ENCODE measurements at regions not wholly inside any gene's neighbourhood (a gene's known extent, or its start where the extent isn't known, plus 50 kb on each side); places are given as distances from the start of the nearest gene placed in this dataset.

DNA sequence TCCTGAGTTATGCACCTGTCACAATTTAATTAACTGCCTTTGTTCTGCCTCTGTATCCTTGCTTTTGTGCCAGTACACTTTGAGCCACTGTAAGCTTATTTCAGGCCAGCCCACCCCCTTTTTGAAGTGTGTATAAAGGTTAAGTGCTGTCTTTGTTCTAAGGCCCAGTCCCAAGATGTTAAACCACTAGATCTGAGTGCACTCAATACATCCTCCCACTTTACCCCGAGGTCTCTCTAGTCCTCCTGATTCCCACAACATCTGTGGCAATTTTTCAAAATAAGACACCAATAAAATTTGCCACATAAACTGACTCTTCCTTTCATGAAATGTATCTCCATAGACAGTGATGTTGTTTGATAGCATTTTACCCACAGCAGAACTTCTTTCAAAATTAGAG is 124.1 kb upstream of the SPIN4 start:
- no peak for DNase-seq (ENCODE audit: low read depth)
- H3K4me3 ChIP-seq (ENCODE audit: low read depth, low read length), result no peak overlapping the region
- TF ChIP-seq, protein P1, sequence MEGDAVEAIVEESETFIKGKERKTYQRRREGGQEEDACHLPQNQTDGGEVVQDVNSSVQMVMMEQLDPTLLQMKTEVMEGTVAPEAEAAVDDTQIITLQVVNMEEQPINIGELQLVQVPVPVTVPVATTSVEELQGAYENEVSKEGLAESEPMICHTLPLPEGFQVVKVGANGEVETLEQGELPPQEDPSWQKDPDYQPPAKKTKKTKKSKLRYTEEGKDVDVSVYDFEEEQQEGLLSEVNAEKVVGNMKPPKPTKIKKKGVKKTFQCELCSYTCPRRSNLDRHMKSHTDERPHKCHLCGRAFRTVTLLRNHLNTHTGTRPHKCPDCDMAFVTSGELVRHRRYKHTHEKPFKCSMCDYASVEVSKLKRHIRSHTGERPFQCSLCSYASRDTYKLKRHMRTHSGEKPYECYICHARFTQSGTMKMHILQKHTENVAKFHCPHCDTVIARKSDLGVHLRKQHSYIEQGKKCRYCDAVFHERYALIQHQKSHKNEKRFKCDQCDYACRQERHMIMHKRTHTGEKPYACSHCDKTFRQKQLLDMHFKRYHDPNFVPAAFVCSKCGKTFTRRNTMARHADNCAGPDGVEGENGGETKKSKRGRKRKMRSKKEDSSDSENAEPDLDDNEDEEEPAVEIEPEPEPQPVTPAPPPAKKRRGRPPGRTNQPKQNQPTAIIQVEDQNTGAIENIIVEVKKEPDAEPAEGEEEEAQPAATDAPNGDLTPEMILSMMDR (conservative IDR thresholded peaks at IDR 0.05; ENCODE audit: low read depth, low read length), result no peak

DNA sequence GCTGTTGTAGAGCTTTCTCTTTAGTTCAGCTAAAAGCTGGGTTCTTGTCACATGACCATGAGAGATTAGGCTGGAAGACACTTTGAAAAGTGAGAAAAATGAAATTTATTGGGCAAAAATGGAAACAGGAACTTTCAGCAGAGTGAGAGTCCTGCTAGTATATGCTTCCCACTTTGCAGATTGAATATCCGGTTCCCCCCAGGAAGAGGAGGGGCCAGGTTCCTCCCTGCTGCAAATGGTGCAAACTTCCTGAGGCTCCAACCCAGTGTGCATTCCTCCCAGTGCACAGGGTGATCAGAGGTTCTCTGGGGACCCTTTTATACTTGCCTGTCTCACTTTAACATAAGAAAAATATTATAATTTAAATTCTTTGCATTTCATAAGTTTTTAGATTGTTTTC is 119.9 kb upstream of the SPIN4 start:
- H3K4me3 ChIP-seq (ENCODE audit: low read depth, low read length), result no peak overlapping the region
- no peak for DNase-seq (ENCODE audit: low read depth)
- TF ChIP-seq, protein P1 (conservative IDR thresholded peaks at IDR 0.05; ENCODE audit: low read depth, low read length), result no peak

DNA sequence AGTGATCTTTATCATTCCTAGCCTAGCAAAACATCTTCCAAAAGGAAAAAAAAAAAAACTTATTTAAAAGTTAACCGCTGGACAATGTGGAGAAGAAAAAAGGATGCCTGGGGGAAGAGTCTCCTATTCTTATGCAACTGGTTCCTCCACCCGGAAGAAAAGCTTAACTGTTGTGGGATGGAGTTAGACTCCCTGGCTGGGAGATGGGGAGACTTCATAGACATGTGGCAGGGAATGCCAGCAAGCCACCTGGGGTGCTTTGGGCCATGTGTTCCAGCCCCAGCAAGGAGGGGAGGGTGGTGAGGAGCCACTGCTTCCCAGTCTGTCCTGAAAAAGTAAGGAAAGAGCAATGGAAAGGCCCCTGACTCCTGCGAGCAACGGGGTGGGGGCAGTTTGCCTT is 119.4 kb upstream of the SPIN4 start:
- no peak overlapping the region for H3K4me3 ChIP-seq (ENCODE audit: low read depth, low read length)
- DNase-seq (ENCODE audit: low read depth), result no peak
- TF ChIP-seq, protein P1 (conservative IDR thresholded peaks at IDR 0.05; ENCODE audit: low read depth, low read length), result no peak

DNA sequence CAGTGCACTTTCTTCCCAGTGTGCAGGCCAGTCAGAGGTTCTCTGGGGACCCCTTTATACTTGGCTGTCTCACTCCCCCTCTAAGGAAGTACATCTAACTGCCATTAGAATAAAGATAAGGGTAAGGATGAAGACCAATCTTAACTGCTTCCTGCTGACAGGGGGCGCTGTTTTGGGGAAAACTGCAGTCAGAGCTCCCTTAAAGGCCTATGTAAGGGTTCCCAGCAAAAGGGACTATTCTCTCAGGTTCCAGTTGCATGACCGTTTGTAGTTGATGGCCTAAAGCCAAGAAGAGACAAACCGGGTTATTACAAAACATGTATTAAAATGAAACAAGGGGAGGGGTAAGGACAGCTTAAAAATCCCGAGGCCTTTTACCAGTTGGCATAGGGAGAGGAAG is 115.6 kb upstream of the SPIN4 start:
- TF ChIP-seq, protein P1 (conservative IDR thresholded peaks at IDR 0.05; ENCODE audit: low read depth, low read length), result peak; percentile 24
- no peak for DNase-seq (ENCODE audit: low read depth)
- H3K4me3 ChIP-seq (ENCODE audit: low read depth, low read length), result no peak overlapping the region

DNA sequence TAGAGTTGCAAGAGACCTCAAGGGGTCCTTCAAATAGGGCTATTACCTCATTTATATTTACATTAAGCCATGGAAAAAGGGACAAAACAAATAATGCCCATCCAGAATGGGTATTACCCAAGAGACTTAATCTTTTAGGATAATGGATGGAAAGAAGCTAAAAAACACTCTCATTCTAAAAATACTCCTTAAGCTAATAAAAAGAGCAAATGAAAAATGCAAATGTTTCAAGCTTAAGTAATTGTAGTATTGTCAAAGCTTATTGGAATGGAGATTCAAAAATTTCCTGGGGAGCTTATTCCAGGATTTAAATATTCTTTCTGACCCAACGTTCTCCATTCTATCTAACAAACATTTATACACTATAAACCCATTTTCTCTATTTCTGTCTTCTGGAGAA is 107.8 kb upstream of the SPIN4 start:
- DNase-seq (ENCODE audit: low read depth), result no peak
- TF ChIP-seq, protein P1 (conservative IDR thresholded peaks at IDR 0.05; ENCODE audit: low read depth, low read length), result no peak
- H3K4me3 ChIP-seq (ENCODE audit: low read depth, low read length), result no peak overlapping the region

DNA sequence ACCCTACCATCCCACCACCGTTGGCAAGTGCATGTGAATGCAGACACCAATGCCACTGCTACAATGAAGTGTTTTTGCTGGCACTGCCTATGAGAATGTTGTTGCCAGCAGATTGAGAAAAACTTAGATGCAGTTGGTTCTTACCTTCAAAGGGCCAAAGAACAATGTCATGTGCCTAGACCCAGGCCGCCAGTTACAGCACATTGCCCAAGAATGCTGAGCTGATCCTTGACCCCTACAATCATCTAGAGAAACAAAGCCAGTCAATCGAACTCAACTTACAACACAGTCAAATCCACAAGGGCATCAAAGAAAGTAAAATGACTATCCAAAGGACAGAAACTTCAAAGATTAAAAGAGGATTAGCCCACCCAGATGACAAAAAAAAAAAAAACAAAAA is 102.4 kb upstream of the SPIN4 start:
- no peak overlapping the region for H3K4me3 ChIP-seq (ENCODE audit: low read depth, low read length)
- no peak for DNase-seq (ENCODE audit: low read depth)
- TF ChIP-seq, protein P1 (conservative IDR thresholded peaks at IDR 0.05; ENCODE audit: low read depth, low read length), result no peak

DNA sequence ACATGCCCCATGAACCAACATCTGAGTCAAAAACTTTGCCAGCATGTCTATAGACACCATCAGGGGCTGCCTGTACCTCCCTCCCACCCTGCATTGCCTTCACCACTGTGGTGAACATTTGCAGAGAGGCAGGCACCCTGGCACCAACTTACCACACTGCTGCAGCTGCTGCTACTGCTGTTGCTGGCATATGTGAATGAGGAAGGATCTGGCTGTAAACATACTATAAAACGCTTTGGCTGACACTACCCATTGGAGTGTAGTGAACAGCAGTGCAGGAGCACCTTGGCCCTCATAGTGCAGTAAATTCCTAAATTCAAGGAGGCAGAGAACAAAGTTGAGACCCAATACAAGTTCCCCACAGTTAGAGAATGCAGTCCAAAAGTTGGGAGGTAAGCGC is 90.6 kb upstream of the SPIN4 start:
- DNase-seq (ENCODE audit: low read depth), result no peak
- TF ChIP-seq, protein P1 (conservative IDR thresholded peaks at IDR 0.05; ENCODE audit: low read depth, low read length), result no peak

More for the DNA sequence above, 90.6 kb upstream of the SPIN4 start:
- H3K4me3 ChIP-seq (ENCODE audit: low read depth, low read length), result no peak overlapping the region

Measured in epithelial cell of proximal tubule (primary cell).